C4-2B (cell line): ENCODE measurements at regions not wholly inside any gene's neighbourhood (a gene's known extent, or its start where the extent isn't known, plus 50 kb on each side); places are given as distances from the start of the nearest gene placed in this dataset.

ENCODE experiments used
- ZFX ChIP-seq: fragments of 450-650 bp; IDR thresholded peaks from 2 replicates; pipeline ENCODE4 v1.6.1; 2017
- TF ChIP-seq, protein P1 (sequence below): fragments of 450-650 bp; conservative IDR thresholded peaks from 2 replicates; pipeline ENCODE4 v1.5.1; 2017; ENCODE audit warnings: mild to moderate bottlenecking

GRCh38 chr3:99575683-99576082 lies 62.7 kb upstream of the COL8A1 start:
- TF ChIP-seq, protein P1, sequence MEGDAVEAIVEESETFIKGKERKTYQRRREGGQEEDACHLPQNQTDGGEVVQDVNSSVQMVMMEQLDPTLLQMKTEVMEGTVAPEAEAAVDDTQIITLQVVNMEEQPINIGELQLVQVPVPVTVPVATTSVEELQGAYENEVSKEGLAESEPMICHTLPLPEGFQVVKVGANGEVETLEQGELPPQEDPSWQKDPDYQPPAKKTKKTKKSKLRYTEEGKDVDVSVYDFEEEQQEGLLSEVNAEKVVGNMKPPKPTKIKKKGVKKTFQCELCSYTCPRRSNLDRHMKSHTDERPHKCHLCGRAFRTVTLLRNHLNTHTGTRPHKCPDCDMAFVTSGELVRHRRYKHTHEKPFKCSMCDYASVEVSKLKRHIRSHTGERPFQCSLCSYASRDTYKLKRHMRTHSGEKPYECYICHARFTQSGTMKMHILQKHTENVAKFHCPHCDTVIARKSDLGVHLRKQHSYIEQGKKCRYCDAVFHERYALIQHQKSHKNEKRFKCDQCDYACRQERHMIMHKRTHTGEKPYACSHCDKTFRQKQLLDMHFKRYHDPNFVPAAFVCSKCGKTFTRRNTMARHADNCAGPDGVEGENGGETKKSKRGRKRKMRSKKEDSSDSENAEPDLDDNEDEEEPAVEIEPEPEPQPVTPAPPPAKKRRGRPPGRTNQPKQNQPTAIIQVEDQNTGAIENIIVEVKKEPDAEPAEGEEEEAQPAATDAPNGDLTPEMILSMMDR: no peak
- TF ChIP-seq ZFX: no peak
